Prostate gland (tissue), 2 donors: ENCODE measurements at regions not wholly inside any gene's neighbourhood (a gene's known extent, or its start where the extent isn't known, plus 50 kb on each side); places are given as distances from the start of the nearest gene placed in this dataset.
"Not testable (repeated sequence)": the region's sequence is repeated elsewhere in the genome, so short reads cannot be mapped to it uniquely, and the experiment has no call there.

Experiments
- CTCF ChIP-seq, 4 experiments: fragments of 200-600 bp in 2 of 4; fragments of 450-650 bp in 2 of 4; sonication (generic) in 2 of 4; IDR thresholded peaks; 1 replicate in 3 of 4; 2 replicates in 1 of 4; pipeline ENCODE4 v1.5.1; 2016 to 2019; ENCODE audit warnings: antibody characterized with exemption in 4 of 4, mild to moderate bottlenecking in 2 of 4, moderate library complexity in 2 of 4
- POLR2A ChIP-seq: fragments of 450-650 bp; IDR thresholded peaks from one replicate; pipeline ENCODE4 v1.6.1; 2016; ENCODE audit warnings: antibody characterized with exemption, mild to moderate bottlenecking
- POLR2AphosphoS5 ChIP-seq: sonication (generic); formaldehyde crosslinking; IDR thresholded peaks from one replicate; pipeline ENCODE4 v1.6.1; 2017; ENCODE audit warnings: antibody characterized with exemption

- TF ChIP-seq CTCF (IDR thresholded peaks at IDR 0.05); POLR2A; POLR2AphosphoS5: not testable (repeated sequence)
These were observed 65.2 kb downstream of the FOXD4L6 start for GRCh38 chr9:41063243-41063642.
